ENCODE measurements at regions not wholly inside any gene's neighbourhood (a gene's known extent, or its start where the extent isn't known, plus 50 kb on each side); places are given as distances from the start of the nearest gene placed in this dataset.

DNA sequence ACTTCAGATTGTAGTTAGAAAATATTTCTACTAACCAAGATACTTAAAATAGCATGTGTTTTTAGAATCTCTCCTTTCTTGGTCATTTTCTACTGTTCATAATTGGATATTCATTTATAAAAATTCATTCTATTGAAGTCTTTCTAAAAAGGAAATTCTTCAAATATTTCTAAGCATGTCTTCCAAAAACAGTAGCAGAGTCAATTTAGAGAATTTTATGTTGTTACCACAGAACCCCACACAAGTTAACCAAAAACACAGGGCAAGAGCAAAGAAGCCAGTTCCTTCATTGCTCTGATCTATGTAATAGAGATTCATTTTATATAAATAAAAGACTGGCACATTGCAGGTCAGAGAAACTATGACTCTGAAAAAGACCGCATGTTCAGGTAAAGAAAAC is 345.1 kb upstream of the PITX2 start:
- DNase-seq = no peak

DNA sequence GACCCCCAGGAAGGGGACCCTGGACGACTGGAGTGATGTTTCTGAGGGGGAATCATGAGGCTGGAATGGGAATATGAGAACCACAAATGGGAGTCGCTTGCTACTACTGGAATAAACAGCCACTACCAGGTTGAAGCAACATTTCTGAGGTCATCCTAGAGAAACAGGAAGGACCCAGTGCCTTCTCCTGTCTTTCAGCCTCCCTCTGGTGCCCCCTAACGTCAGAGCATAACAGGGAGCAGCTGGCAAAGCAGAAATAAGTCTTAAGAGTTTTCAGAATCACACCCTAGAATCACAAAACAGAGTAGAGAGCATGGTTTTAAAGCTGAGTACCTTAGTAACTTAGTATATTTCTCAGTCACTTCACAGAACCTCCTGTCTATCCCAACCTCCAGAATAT is 347.8 kb upstream of the PITX2 start:
- DNase-seq = no peak

DNA sequence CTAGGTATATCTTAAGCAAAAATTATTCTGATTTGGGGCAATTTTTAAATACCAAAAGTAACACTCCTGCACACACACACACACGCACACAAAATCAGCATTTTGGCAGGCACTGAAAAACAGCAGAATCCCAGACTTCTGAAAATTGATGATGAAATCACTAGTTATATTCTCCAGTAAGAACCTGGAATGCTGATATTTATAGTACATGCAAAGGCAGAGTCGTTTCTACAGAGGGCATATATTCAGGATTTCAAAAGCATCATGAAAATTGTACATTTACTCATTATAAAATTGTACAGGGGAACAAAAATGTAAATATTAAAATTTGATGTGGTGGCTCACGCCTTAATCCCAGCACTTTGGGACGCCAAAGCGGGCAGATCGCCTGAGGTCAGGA is 352.5 kb upstream of the PITX2 start:
- no peak for DNase-seq

DNA sequence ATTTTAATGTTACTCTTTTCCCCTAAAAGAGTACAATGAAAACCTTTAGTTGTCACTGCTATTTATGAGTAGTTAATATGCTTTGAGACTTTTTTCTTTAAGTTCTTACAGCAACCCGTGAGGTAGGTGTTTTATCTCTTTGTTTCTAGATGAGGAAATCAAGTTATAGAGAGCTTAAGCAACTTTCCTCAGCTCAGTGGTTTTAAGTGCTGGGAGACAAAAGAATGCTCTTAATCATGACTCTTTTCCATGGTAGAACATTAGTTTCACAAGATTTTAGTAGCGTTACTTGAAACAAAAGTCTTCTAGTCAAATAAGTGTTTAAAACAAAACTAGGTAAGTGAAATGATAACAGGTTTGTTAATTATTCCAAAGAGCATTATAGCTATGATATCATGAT is 354.7 kb upstream of the PITX2 start:
- DNase-seq = no peak

DNA sequence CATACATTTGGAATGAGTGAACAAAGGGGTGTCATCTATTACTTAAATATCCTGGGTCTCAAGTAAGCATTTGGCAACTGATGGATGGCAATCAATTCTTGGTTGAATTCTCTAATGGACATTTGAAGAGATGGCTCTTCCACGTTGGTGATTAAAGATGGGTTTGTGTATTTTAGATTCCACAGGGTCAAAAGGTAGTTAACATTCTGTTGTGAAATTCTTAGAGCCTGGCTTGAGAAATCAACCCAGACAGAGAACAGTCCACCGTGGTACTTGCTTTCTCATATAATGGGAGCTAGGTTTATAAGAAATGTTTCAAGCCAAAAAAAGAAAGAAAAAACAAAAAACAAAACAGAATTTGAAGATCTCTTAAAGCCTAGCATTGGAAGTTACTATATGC is 355.9 kb upstream of the PITX2 start:
- DNase-seq = no peak

DNA sequence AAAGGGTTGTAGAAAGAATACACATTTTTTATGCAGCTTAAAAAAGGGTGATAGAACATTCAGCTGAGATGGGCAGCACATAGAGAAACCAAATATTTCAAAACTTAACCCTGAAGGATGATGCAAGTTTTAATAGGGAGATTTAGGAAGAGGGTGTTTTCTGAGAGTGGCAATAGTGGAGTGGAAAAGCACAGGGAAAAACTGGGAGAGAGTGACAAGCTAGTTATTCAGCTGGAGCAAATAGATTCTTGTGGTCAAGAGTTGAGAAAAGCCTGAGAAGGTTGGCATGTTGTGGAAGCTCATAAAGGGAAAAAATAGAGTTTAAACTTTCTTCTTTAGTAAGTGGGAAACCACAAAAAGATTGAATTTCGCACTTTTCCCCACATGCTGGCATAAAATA is 359.6 kb upstream of the PITX2 start:
- DNase-seq = no peak

DNA sequence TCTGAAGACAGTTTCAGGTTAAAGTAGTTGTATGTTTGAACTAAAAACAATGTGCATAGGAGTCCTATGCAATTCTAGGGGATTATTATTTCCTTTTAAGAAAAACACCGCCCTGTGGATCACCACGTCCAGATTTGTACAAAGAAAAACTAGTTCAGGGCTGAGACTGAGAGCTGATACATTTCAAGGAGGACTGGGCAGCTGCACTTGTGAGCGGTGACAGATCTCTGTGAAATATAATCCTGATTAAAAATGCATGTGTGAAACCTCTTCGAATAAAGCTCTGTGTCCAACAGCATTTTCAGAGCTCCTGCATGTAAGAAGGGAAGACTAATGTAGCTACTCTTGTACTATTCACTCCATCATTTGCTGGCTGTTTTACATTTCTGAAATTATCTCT is 365.8 kb upstream of the PITX2 start:
- DNase-seq = no peak

DNA sequence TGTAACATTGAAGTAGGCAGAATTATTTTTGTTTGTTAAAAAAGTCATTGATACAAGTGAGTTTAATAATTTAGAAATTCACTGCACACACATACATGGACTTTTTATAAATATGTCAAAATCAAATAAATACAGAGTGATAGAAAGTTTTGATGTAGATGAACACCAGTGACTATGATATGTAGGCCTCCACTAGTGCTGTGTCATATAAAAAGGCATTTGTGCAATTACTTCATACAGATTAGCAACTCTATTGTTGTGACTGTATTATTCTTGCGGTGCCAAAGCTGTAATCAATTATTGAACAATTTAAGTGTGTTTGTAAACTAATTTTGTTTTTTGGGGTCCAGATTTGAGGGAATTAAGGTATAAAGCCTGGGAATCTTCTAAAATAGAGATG is 366.2 kb upstream of the PITX2 start:
- DNase-seq = no peak

DNA sequence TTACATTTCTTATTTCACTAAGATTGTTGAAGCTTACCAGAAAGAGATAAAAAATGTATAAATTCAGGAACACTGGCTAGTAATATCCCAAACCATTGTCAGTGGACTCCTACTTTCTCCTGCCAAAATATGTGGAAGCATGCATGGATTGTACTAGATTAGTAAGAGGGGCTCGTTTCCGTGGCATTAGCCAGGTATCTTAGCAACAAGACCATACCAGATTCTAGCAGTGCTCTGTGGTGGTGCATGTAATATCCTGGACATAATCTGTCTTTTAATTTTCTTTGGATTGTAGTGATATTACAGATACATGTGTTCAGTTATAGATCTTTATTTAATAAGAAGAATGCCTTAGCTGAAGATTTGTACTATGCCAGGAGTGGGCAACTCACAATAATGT is 371.9 kb upstream of the PITX2 start:
- no peak for DNase-seq

DNA sequence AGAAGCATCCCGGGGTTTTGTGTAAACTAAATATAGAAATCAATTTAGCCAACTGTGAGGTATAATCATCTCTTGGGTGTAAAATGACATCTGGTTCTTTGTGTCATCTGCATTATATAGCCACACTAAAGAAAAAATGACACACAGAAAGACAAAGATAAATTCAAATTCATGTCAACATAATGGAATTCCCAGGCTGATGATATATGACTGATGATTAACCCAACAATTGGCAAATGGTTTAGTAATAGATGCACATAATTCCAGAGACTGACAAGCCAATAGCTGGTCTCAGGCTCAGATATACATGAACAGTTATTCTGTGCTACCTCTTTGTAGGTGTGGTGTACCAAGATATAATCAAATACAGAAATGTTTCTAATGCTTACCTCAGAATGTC is 375.4 kb upstream of the PITX2 start:
- DNase-seq = no peak

DNA sequence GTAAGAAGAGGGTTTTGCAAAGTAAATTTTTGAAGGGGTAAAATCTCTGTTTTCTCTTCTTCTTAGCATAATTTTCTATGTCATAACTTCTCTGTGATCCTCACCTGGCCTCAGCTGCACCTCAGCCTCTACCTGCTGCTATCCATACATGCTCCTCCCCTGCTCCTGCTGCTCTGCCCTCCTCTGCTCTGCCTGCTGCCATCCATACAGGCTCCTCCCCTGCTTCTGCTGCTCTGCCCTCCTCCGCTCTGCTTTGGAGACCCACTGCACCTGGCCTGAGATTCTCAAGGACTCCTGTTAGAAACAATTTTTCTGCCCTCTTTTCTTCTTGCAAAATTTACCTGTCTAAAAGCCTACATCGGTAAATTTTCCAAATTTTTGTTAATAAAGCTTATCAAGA is 388.6 kb upstream of the PITX2 start:
- no peak for DNase-seq

DNA sequence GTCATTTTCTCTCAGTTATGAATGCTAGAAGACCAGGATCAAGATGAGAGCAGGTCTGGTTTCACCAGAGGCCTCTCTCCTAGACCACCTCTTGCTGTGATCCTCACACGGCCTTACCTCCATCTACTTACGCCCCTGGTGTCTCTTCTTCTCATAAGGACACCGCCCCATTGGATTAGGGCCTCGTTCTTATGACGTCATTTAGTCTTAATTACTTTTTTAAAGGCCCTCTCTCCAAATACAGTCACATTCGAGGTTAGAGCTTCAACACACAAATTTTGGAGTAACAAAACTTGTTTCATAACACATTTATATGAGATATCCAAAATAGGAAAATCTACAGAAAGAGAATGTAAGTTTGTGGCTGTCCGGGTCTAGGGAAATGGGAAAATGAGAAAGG is 391.0 kb upstream of the PITX2 start:
- DNase-seq = no peak

DNA sequence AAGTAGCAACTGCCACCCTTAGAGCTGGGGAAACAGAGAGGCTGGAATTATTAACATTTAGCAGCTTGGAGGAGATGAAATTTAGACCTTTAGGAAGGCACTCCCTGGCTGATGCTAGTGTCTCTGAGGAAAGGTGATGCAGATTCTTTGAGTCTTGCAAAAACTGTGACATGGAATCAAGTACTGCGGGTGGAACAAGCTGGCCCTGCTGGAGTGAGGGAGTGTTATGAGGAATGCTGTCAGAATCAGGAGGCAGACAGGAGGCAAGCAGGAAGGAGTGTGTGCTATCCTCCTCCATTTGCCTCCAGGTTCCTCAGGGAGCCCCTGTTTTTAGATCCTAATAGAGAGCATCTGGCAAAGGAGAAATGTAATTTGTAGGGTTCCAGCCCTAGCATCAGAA is 391.7 kb upstream of the PITX2 start:
- no peak for DNase-seq

DNA sequence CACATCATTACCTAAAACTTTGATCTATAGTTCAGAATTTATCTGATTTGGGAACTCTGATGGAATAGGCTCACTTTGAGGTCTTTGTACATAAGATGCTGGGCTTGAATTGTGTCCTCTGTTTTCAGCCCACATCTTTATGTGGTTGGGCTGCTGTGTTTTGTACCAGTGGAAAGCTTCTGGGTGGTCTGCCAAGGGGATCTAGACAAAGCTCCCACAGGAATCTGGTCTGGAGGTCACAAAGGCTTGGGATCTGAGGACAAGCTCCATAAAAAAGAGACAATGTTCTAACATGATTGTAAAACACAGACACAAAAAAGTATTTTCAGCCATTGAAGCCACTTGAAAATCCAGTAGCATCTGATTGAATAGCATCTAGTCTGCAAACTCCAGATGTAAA is 393.5 kb upstream of the PITX2 start:
- DNase-seq = no peak

DNA sequence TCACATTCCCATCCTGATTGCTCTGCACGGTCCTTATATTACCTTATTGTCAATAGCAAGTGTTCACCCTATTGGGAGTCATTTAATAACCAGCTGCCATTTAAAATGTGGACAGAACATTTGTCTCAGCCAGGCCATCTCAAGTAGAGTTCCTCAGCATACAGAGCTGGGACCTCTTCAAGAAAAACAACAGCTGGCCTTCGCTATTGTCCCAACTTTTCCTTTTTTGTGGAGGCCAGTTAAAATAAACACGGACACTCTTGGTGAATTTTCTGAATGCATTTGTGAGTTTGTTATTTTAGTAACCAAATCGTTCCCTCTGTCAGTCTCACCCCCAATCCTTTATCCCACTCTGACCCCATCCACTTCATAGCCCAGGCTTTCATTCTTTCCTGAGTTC is 395.3 kb upstream of the PITX2 start:
- DNase-seq = no peak

DNA sequence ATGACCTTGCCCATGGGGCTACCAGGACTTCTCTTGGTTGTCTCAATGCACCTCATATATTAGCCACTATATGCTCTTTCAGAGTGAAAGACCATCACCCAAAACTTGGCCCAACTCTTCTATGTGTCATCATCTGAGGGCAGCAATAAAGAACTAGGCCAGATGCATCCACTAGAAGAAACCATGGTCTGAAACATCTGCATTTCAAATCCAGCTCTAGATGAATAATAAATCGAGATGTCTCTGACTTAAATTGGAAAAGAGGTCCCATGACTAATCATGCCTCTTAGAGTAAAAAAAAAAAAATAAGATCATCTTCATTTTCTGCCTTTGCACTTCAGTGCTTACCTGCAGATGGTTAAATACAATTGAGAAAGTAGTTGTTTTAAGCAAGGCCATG is 397.6 kb upstream of the PITX2 start:
- no peak for DNase-seq

DNA sequence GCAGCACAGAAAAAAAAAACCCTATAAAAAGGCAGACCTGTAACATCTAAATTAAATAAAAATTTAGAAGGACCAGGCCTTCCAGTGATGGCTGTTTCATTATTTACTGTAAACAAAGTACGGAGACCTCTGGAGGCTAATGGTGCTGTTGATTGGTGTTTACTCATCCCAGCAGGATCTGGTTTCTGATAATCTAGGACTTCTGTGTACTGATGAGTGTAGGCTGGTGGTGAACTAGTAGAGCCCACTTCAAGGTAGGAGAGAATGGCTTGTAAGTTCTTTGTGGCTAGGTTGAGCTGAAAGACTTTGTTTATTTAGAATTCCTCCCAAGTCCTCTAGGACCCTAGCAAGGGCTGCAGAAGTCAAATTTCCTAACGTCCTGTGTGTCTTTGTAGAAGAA is 398.1 kb upstream of the PITX2 start:
- no peak for DNase-seq

DNA sequence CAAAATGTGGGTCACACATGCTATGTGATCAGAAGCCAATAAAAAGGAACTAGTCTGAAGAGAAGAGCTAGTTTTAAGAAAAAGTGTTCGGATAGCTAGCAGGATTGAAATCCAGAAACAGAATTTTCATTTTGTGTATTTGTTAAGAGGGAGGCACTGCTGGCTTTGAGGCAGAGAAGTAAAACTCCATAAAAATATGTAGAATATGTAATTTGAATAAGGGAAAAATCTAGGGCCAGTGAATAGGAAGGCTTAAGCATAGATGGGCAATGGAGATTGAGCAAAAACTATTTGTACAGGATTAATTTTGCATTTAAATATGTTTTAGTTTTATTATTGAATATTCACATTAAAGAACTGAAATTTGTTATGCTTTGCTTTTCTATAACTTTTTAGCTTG is 399.9 kb upstream of the PITX2 start:
- no peak for DNase-seq

DNA sequence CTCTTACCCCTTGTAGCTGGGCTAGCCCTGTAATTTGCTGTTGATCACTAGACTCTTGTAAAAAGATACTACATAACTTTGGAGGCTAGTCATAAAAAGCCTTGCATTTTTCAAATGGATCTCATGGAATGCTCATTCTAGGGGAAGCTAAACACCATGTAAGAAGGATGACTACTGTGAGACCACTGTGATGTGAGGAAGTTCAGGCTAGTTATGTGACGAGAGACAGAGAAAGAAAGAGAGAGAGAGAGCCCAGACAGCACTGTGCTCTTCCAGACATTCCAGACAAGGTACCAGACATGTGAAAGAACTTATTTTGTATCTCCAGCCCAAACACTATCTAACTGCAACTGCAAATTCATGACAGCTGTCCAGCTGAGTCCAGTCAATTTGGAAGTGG is 404.6 kb upstream of the PITX2 start:
- no peak for DNase-seq

DNA sequence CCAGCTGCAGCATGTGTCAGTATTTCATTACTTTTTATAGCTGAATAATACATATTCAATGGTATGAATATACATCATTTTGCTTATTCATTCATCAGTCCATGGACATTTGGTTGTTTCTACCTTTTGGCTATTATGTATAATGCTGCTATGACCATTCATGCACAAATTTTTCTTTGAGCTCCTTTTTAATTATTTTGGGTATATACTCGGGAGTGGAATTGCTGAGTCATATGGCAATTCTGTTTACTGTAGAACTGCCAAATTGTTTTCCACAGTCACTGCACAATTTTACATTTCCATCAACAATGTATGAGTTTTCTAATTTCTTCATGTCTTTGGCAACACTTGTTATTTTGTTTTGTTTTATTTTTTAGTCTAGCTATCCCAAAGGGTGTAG is 405.9 kb upstream of the PITX2 start:
- no peak for DNase-seq

DNA sequence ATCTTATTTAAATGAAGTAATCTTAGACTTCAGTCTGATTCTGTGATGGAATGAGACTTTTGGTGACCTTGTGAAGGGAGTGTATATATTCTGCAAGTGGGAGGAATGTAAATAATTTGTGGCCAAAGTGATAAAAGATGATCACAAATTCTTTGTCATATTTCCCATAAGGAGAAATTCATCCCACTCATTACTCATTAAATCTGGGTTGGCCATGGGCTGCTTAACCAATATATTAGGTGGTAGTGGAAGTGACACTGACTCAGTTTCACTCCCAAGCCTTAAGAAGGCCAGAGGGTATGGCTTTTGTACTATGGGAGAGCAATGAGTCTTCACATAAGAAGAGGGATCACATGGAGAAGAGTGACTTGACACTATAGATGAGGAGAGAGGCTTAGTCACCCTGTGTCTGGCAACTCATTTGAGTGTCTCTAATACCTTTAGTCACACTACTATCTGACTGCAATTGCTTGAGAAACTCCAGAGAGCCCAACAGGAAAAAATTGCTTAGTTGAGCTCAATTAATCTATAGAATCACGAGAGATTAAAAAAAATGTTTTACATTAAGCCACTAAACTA is 408.2 kb upstream of the PITX2 start:
- DNase-seq = no peak

DNA sequence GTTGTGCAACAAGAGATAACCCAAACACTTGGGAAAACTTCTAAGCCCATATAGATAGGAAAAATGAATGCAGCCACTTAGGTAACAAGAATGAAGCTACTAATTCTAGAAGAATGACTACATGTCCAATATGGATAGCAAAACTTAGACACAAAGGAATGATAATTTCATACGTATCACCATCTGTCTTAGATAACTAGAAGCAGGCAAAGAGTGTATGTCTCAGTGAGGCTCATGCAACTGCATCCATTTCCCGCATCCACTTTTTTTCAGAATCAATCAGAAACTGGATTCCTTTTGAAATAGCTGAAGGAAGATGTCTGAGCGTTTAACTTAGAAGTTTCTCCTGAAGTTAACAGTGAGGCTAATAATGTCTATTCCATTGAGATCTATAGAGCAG is 408.7 kb upstream of the PITX2 start:
- no peak for DNase-seq

DNA sequence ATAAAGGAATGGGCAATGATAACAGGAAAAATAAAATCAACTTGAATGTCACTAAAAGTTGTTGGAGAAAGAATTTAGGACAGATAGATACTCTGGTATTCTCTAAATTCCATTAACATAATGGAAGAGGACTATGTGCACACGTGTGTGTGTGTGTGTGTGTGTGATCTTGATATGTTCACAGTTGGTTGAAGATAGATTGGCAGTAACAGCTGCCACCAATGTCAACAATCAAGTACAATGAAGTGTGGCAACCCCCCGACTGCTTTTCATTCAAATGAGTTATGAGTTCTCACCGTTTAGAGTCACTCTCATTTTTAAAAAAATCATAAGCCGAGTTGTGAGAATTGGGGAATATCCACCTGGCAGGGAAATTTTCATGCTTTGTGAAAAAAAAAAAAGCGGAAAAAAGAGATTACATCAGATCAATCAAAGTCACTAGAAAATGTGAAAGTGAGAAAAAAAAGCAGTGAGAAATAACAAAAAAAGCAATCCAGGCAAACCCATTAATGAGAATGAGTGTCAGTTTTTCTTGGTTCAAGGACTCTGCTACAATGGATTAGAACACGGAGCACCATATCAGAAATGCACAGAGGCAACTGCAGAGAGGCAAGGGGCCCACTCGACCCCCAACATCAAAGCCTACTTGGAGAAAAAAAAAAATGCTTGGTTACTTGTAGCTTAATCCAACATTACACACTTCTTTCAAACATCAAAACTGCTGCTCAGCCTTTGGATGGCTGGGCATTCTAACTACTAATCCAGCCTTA is 414.9 kb upstream of the PITX2 start:
- no peak for DNase-seq

DNA sequence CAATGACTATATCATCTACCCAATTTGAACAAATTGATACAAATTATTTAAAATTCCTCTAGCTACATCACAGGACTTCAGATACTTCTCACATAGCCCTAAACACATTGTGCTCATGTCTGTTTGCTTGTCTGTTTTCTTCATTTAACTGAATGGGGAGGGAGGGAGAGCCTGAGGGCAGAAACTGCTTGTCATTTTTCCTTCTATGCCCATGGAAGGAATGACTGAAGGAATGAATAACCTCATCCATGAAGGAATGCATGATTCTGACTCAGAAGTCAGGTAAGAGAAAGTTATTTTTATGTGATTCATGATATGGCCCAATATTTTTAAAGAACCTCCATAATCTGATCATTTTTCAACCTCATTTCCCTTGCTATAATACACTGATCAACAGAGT is 418.0 kb upstream of the PITX2 start:
- no peak for DNase-seq

DNA sequence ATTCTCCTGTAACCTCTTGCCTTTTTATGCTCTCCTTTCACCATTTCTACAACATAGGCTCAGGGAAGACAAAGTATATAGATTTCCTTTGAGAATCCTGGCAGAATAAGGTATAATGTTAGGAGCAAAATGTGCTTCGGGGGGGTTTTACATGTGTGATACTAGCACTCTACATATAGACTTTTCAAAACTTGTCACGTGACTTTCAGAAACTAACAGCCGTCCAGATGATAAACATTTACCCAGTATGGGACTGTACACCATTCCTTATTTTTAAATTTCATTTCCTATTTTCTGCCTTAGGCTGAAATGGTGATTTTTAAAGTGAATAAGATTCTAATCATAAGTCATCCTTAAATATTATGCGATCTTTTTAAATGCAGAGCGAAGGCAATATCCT is 420.4 kb upstream of the PITX2 start:
- DNase-seq = no peak
